ENCODE measurements at regions not wholly inside any gene's neighbourhood (a gene's known extent, or its start where the extent isn't known, plus 50 kb on each side); places are given as distances from the start of the nearest gene placed in this dataset.
"Not testable (repeated sequence)": the region's sequence is repeated elsewhere in the genome, so short reads cannot be mapped to it uniquely, and the experiment has no call there.

DNA sequence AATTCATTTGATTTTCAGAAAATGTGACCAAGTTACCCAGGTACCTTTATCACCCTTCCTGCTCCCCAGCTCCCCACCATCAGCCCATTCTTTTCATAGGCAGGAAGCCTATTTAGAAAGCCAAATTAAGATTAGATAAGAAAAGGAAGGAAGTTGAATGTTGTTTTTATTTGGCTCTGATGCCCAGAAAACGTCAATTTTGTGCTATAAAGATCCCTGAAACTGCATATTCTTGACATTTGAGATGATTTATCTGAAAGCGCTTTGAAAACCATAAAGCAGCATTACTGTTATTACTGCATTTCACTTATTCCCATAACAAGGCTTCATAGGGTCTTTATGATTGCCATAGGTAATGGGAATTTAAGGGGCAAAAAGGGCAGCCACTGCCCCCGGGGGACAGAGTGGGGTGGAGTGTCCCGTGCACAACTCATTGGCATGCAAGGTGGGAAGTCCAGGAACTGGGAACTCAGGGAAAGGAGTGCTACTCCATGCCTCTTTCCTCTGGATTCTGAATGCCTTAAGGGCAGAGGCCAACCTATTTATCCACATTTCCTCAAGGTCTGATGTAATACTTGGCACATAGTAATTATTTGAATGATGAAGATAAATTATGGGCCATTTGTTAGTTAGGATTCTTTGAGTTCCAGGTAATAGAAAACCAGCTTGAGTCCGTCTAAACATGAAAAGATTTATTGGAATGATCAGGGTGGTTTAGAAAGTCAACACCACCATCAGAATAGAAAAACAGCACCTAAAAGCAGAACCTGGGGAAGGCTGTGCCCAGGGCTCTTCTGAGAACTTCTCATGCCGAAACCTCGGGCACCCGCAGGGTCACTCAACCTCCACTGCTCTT is 100.6 kb upstream of the ELMO1 start:
- DNase-seq = no peak

GRCh38 chr7:37550426-37550825 is 101.8 kb upstream of the ELMO1 start:
- DNase-seq = no peak

DNA sequence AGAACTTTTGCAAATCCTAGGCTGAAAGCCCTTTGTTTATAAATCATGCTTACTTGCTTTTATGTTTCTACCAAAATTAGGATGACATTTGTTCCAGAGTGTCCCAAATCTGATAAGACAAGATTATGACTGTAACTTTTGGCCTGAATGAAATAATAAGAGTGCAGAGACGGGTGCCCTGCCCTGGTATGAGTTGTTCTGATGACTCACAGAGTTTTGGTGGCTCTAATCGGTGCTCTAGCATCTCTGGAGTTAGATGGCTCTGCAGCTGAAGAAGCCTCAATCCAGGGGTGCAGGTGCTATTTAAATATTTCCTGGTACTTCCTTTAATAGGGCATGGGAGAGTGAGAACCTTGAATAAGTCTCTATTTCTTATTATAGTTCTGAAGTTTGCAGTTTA is 102.2 kb upstream of the ELMO1 start:
- no peak for DNase-seq

- DNase-seq = no peak
Measured at GRCh38 chr7:37552030-37552429, 103.4 kb upstream of the ELMO1 start.

DNA sequence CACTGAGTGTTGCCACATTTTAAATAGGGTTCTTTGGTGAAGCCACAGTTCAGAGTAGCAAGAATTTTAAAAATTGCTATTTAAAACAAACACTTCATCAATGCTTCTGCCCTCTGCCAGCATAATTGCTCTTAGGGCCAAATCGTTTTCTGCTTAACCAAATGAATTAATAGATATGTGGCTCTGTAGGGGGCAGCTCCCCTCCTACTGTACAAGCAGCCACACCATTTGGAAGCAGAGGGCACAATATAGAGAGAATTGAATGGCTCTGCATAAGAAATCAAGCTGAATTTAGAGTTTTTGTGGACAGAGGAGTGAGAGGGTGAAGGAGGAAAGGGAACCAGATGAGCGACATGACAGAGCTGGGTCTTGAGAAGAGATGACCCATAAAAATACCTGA is 103.8 kb upstream of the ELMO1 start:
- not testable (repeated sequence) for DNase-seq

GRCh38 chr7:37555528-37555927 is 106.9 kb upstream of the ELMO1 start:
- DNase-seq = no peak

GRCh38 chr7:37557571-37558209 is 109.0 kb upstream of the ELMO1 start:
- DNase-seq = no peak

GRCh38 chr7:37558320-37559096 is 109.8 kb upstream of the ELMO1 start:
- no peak for DNase-seq

- DNase-seq = no peak
Measured at GRCh38 chr7:37570145-37570544, 113.4 kb upstream of the GPR141 start.

DNA sequence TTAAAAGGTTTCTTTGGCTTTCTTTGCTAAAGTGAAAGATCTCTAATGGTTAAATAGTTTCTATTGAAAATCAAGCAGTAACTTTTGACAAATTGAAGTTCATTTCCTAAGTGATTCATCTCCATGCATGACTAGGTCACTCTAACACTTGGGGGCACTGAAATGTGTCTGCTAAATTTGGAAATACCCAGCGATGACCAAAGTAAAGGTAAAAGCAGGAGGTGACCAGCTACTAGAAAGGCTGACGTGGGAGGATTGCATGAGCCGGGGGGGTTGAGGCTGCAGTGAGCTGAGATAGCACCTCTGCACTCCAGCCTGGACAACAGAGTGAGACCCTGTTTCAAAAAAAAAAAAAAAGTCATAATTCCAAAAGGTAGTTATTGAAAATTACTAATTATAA is 111.8 kb upstream of the GPR141 start:
- DNase-seq = no peak

DNA sequence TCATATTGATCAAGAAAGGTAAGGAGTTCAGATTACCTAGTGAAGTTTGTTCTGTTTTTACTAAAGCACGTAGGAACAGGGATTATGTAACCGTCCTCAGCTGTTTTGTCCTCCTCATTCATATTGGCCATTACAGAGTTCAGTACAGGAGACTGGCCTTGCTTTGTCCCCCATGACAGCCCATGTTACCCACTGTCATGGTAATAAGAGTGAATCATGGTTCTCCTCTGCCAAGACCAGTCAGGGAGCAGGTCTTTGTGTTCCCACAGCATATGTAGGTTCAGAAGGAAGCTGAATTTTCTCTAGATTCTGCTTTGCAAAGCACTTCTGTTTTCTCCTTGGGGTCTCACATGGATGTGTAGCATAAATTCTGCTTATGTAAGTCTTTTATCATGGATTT is 106.2 kb upstream of the GPR141 start:
- DNase-seq = no peak

DNA sequence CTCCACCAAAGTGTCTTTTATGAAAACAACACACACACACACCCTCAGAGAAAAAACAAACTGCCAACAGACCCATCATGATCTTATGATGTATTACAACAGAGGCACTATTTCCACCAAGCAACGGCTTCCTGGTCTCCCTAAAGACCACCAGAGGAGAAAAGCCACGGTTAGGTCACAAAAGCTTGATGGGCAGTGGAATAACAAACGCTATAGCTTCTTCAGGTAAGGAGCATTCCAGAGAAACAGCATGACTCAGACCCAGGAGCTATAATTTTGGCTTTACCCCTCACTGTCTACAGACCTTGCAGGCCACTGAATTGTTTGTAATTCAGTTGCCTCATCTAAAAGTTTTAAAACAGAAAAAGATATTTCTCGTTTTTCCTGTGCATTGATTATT is 105.7 kb upstream of the GPR141 start:
- DNase-seq = no peak

- DNase-seq = no peak
Measured at GRCh38 chr7:37578350-37578749, 105.2 kb upstream of the GPR141 start.

GRCh38 chr7:37580376-37580775 is 103.2 kb upstream of the GPR141 start:
- DNase-seq = no peak

DNA sequence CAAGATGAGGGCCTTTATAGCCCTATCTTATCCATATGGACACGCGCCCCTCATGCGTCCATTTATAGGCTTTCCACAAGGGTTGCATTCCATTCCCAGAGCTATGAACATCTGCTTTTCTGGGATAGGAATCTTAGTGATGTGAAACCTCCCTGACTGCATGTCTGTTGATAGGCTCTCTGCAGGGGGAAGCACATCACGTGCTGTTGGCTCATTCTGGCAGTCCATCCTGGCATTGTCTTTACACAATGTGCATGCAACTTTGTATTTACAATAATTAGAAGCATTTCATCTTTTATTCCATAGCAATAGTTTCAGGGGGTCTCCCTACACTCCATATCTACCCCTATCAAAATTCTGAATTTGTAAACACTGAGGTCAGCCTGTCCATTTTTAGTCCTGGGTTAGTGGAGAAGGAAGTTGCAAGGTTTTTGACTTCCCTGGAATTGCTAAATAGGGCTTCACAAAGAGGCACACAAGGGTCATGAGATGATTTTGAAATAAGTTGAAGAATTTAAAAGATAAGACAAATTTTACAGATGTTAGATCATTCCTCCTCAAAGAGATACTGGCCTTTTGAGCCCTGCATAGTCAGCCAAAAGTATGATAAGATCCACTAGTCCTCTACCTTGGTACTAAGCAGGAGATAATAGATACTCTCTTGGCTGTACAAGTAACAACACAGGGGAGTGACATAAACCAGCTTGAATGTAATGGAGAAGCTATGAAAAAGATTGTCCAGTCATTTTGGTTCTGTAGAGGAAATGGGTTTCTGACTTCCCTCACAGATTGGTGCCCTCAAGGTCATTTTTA is 98.7 kb upstream of the GPR141 start:
- DNase-seq = not testable (repeated sequence)

DNA sequence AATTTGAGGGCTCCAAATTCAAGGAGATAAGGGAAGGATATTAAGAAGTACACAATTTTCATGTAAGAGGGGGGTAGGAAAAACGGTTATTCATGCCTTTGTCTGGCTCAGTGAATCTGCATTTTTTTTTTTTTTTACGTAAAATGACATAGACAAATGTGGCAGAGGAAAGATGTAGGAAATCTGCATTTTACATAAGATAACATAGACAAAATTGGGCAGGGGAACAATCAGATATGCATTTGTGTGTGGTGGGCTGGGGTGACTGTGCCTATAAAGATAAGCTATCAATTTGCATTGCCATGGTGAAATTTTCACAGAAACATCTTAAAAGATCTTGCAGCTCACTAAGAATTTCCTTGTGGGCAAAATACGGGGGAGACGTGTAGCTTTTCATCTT is 92.7 kb upstream of the GPR141 start:
- DNase-seq = no peak

DNA sequence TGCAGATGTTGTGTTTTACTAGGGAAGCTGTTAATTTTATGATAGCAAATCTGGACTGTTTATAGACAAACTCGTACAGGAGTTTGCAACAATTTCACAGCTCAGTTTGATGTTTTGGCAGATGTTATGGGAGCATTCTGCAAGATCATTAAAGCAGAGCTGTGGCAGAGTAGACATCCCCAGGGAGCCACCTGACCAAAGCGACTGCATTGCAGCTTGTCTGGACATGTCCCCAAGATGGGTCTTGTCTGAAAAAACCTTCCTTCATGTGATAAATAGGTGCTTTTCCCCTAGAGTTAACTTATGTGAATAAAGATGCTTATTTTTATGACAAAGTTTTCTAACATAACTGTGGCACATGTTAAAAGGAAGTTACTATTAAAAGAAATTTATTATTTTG is 91.2 kb upstream of the GPR141 start:
- DNase-seq = no peak

GRCh38 chr7:37594602-37595001 is 89.0 kb upstream of the GPR141 start:
- DNase-seq = no peak

- DNase-seq = no peak
Measured at GRCh38 chr7:37598824-37599223, 84.7 kb upstream of the GPR141 start.

DNA sequence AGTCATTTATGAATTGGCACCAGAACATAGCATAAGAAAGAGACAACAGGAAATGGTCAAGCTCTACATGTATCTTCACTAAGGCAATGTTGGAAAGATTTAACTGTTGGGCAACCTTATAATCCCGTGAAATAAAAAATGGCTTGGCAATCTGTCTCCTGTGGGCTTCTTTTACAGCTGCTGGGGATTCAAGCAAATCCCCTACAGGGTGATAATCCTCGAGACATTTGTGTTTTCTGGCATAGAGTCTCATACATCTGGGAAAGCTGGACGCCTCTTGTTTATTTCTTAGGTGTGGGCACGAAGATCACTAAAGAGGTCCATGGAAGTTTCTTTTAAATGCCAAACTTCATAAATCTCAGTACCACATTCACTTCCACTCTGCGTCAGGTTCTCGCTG is 82.2 kb upstream of the GPR141 start:
- no peak for DNase-seq

DNA sequence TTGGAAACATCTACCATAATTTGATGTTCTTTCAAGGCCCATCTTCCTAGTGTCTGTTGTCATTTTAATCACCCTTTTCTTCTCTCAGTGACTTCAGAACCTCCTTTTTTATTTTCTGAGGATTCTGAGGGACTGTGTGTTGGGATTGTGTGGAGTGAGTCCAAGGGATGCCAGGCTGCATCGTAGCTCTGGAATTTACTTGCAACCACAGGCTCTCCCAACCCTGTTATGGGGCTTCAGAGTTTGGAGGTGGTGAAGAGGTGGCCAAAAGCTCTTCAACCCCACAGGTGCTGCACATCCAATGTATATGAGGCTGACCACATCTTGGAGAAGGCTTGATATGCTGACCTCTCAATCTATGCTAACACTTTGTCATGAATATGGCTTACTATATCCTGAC is 79.5 kb upstream of the GPR141 start:
- no peak for DNase-seq

DNA sequence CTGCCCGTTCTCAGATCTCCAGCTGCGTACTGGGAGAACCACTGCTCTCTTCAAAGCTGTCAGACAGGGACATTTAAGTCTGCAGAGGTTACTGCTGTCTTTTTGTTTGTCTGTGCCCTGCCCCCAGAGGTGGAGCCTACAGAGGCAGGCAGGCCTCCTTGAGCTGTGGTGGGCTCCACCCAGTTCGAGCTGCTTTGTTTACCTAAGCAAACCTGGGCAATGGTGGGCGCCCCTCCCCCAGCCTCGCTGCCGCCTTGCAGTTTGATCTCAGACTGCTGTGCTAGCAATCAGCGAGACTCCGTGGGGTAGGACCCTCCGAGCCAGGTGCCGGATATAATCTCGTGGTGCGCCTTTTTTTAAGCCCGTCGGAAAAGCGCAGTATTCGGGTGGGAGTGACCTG is 66.2 kb upstream of the GPR141 start:
- DNase-seq = not testable (repeated sequence)

DNA sequence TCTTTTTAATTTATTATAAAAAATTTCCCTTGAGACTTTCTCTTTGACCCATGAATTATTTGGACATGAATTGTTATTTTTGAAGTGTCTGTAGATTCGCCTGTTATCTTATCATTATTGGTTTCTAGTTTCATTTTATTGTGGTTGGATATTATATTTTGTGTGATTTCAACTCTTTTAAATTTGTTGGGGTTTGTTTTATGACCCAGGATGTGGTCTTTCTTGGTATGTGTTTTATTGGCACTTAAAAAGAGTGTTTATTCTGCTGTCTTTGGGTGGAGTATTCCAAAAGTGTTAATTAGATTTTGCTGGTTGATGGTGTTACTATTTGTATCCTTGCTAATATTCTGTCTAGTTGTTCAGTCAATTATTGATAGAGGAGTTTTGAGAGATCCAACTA is 50.5 kb upstream of the GPR141 start:
- DNase-seq = no peak
